ENCODE measurements at regions not wholly inside any gene's neighbourhood (a gene's known extent, or its start where the extent isn't known, plus 50 kb on each side); places are given as distances from the start of the nearest gene placed in this dataset.

DNA sequence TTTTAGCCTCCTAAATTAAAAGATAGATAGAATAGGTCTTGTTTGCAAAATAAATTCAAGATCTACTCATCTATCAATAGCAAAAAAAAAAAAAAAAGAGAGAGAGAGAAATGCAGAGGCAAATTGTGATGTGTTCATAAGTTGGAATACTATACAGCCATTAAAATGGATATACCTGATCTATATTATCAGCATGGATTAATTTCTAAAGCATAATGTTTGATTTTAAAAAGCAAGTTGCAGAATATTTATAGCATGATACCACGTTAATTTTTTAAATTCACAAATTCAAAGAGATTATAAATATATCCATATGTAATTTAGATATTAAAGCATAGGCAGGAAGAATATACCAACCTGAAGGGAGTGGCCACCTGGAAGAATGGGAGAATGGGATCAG is 114.9 kb upstream of the PTPRT start:
- Mint-ChIP-seq H3K4me1 (ENCODE audit: unreplicated experiment) (no peaks in the 10 kb centered on the region), H3K36me3 (no peaks in the 10 kb centered on the region), H3K27ac (no peak overlapping the region), H3K4me3 (no peak overlapping the region), H3K27me3 (peaks cover 3% of the 10 kb centered on the region), H3K9me3 (peaks cover 8% of the 10 kb centered on the region)
- DNase-seq (ENCODE audit: extremely low spot score, unreplicated experiment), result no peak
- TF ChIP-seq, protein P1, sequence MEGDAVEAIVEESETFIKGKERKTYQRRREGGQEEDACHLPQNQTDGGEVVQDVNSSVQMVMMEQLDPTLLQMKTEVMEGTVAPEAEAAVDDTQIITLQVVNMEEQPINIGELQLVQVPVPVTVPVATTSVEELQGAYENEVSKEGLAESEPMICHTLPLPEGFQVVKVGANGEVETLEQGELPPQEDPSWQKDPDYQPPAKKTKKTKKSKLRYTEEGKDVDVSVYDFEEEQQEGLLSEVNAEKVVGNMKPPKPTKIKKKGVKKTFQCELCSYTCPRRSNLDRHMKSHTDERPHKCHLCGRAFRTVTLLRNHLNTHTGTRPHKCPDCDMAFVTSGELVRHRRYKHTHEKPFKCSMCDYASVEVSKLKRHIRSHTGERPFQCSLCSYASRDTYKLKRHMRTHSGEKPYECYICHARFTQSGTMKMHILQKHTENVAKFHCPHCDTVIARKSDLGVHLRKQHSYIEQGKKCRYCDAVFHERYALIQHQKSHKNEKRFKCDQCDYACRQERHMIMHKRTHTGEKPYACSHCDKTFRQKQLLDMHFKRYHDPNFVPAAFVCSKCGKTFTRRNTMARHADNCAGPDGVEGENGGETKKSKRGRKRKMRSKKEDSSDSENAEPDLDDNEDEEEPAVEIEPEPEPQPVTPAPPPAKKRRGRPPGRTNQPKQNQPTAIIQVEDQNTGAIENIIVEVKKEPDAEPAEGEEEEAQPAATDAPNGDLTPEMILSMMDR (conservative IDR thresholded peaks at IDR 0.05), result no peak

DNA sequence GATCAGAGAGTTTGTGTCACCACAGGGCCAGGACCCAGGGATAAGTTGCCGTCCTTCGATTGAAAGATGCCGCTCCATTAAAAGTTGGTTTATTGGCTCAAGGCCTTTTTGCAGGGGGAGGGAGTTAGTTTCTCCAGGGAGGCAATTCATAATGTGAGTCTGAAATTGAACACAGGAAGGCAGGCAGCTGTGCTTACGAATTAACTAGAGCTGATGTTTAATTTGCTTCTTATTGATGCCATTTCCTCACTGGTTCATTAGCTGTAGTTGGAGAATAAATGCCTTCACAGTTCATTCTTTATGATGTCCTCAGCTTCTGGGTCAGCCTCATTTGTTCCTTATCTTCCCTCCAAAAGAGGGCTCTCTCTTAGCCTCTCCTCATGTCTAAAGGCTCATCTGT is 113.2 kb upstream of the PTPRT start:
- Mint-ChIP-seq H3K9me3 (peaks cover 4% of the 10 kb centered on the region), H3K4me1 (ENCODE audit: unreplicated experiment) (no peaks in the 10 kb centered on the region), H3K36me3 (no peaks in the 10 kb centered on the region), H3K27ac (no peak overlapping the region), H3K4me3 (no peak overlapping the region), H3K27me3 (peaks cover 3% of the 10 kb centered on the region)
- TF ChIP-seq, protein P1 (conservative IDR thresholded peaks at IDR 0.05), result no peak
- DNase-seq (ENCODE audit: extremely low spot score, unreplicated experiment), result no peak

DNA sequence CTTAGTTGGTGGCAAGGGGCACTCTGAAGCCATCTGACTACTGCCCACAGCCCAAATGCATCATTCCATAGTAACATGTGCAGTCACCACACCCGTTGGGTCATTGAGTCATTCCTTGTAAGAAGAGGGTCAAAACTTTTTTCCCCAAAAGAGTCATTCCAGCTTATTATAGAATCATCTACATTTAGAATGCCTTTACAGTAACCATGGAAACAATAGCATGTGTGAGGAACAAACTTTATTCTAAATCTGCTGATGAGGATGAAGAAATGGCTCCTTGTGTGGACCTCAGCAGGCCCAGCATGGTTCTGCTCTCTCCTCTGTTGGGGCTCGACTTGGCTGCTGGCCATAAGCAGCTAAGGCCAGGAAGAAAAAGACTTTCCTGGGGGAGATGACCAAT is 111.2 kb upstream of the PTPRT start:
- H3K36me3 Mint-ChIP-seq, result no peaks in the 10 kb centered on the region
- H3K27ac Mint-ChIP-seq, result no peak overlapping the region
- TF ChIP-seq, protein P1 (conservative IDR thresholded peaks at IDR 0.05), result no peak
- no peaks in the 10 kb centered on the region for H3K4me1 Mint-ChIP-seq (ENCODE audit: unreplicated experiment)
- peaks cover 3% of the 10 kb centered on the region for H3K27me3 Mint-ChIP-seq
- peaks cover 4% of the 10 kb centered on the region for H3K9me3 Mint-ChIP-seq
- H3K4me3 Mint-ChIP-seq, result no peak overlapping the region
- DNase-seq (ENCODE audit: extremely low spot score, unreplicated experiment), result no peak

- Mint-ChIP-seq H3K27ac (no peak overlapping the region), H3K9me3 (no peaks in the 10 kb centered on the region), H3K4me3 (no peak overlapping the region), H3K4me1 (ENCODE audit: unreplicated experiment) (peaks cover 4% of the 10 kb centered on the region), H3K27me3 (peaks cover 3% of the 10 kb centered on the region), H3K36me3 (no peaks in the 10 kb centered on the region)
- DNase-seq (ENCODE audit: extremely low spot score, unreplicated experiment), result no peak
- TF ChIP-seq, protein P1 (conservative IDR thresholded peaks at IDR 0.05), result no peak
Observed at GRCh38 chr20:43295781-43296180, 106.1 kb upstream of the PTPRT start.

GRCh38 chr20:43295263-43295662 is 105.6 kb upstream of the PTPRT start:
- Mint-ChIP-seq H3K4me3 (no peak overlapping the region), H3K9me3 (no peaks in the 10 kb centered on the region), H3K27ac (no peak overlapping the region), H3K27me3 (peaks cover 3% of the 10 kb centered on the region), H3K36me3 (no peaks in the 10 kb centered on the region), H3K4me1 (ENCODE audit: unreplicated experiment) (peaks cover 4% of the 10 kb centered on the region)
- TF ChIP-seq, protein P1 (conservative IDR thresholded peaks at IDR 0.05), result no peak
- DNase-seq (ENCODE audit: extremely low spot score, unreplicated experiment), result no peak

- DNase-seq (ENCODE audit: extremely low spot score, unreplicated experiment), result no peak
- TF ChIP-seq, protein P1 (conservative IDR thresholded peaks at IDR 0.05), result no peak
- no peaks in the 10 kb centered on the region for H3K36me3 Mint-ChIP-seq
- peaks cover 3% of the 10 kb centered on the region for H3K27me3 Mint-ChIP-seq
- peaks cover 4% of the 10 kb centered on the region for H3K4me1 Mint-ChIP-seq (ENCODE audit: unreplicated experiment)
- H3K4me3 Mint-ChIP-seq, result no peak overlapping the region
- no peak overlapping the region for H3K27ac Mint-ChIP-seq
- no peaks in the 10 kb centered on the region for H3K9me3 Mint-ChIP-seq
Observed at GRCh38 chr20:43294031-43294430, 104.3 kb upstream of the PTPRT start.
